ENCODE measurements at regions not wholly inside any gene's neighbourhood (a gene's known extent, or its start where the extent isn't known, plus 50 kb on each side); places are given as distances from the start of the nearest gene placed in this dataset.

GRCh38 chr3:162073422-162073975 lies 576.9 kb downstream of the OTOL1 start:
- H3K4me3 ChIP-seq (ENCODE audit: low read length in 2 of 2) = no peak overlapping the region
- no peak overlapping the region for H3K27ac ChIP-seq (ENCODE audit: low read depth in 2 of 2, low read length in 2 of 2)
- H3K4me1 ChIP-seq (ENCODE audit: control insufficient read depth in 2 of 2, insufficient read depth in 2 of 2, low read length in 2 of 2) = no peaks in the 10 kb centered on the region
- H3K36me3 ChIP-seq (ENCODE audit: control insufficient read depth in 2 of 2, insufficient read depth in 2 of 2, low read length in 2 of 2) = no peaks in the 10 kb centered on the region
- H3K9me3 ChIP-seq (ENCODE audit: control insufficient read depth in 2 of 2, low read length in 2 of 2) = no peaks in the 10 kb centered on the region
- H3K27me3 ChIP-seq (ENCODE audit: control insufficient read depth in 2 of 2, insufficient read depth in 2 of 2, low read length in 2 of 2) = no peaks in the 10 kb centered on the region
- H3K9ac ChIP-seq (ENCODE audit: low read depth in 1 of 2, low read length in 2 of 2) = no peak overlapping the region

- H3K27me3 ChIP-seq (ENCODE audit: control insufficient read depth in 2 of 2, insufficient read depth in 2 of 2, low read length in 2 of 2) = no peaks in the 10 kb centered on the region
- no peaks in the 10 kb centered on the region for H3K36me3 ChIP-seq (ENCODE audit: control insufficient read depth in 2 of 2, insufficient read depth in 2 of 2, low read length in 2 of 2)
- H3K9me3 ChIP-seq (ENCODE audit: control insufficient read depth in 2 of 2, low read length in 2 of 2) = no peaks in the 10 kb centered on the region
- H3K9ac ChIP-seq (ENCODE audit: low read depth in 1 of 2, low read length in 2 of 2) = no peak overlapping the region
- no peak overlapping the region for H3K27ac ChIP-seq (ENCODE audit: low read depth in 2 of 2, low read length in 2 of 2)
- no peak overlapping the region for H3K4me3 ChIP-seq (ENCODE audit: low read length in 2 of 2)
- H3K4me1 ChIP-seq (ENCODE audit: control insufficient read depth in 2 of 2, insufficient read depth in 2 of 2, low read length in 2 of 2) = no peaks in the 10 kb centered on the region
Observed at GRCh38 chr3:162077108-162077507, 580.5 kb downstream of the OTOL1 start.

- H3K4me3 ChIP-seq (ENCODE audit: low read length in 2 of 2) = no peak overlapping the region
- no peak overlapping the region for H3K9ac ChIP-seq (ENCODE audit: low read depth in 1 of 2, low read length in 2 of 2)
- H3K27ac ChIP-seq (ENCODE audit: low read depth in 2 of 2, low read length in 2 of 2) = no peak overlapping the region
- no peaks in the 10 kb centered on the region for H3K27me3 ChIP-seq (ENCODE audit: control insufficient read depth in 2 of 2, insufficient read depth in 2 of 2, low read length in 2 of 2)
- no peaks in the 10 kb centered on the region for H3K9me3 ChIP-seq (ENCODE audit: control insufficient read depth in 2 of 2, low read length in 2 of 2)
- H3K36me3 ChIP-seq (ENCODE audit: control insufficient read depth in 2 of 2, insufficient read depth in 2 of 2, low read length in 2 of 2) = no peaks in the 10 kb centered on the region
- no peaks in the 10 kb centered on the region for H3K4me1 ChIP-seq (ENCODE audit: control insufficient read depth in 2 of 2, insufficient read depth in 2 of 2, low read length in 2 of 2)
Observed at GRCh38 chr3:162082516-162082915, 585.9 kb downstream of the OTOL1 start.

- H3K4me1 ChIP-seq (ENCODE audit: control insufficient read depth in 2 of 2, insufficient read depth in 2 of 2, low read length in 2 of 2) = no peaks in the 10 kb centered on the region
- no peaks in the 10 kb centered on the region for H3K9me3 ChIP-seq (ENCODE audit: control insufficient read depth in 2 of 2, low read length in 2 of 2)
- no peak overlapping the region for H3K27ac ChIP-seq (ENCODE audit: low read depth in 2 of 2, low read length in 2 of 2)
- H3K9ac ChIP-seq (ENCODE audit: low read depth in 1 of 2, low read length in 2 of 2) = no peak overlapping the region
- H3K4me3 ChIP-seq (ENCODE audit: low read length in 2 of 2) = no peak overlapping the region
- H3K27me3 ChIP-seq (ENCODE audit: control insufficient read depth in 2 of 2, insufficient read depth in 2 of 2, low read length in 2 of 2) = no peaks in the 10 kb centered on the region
- no peaks in the 10 kb centered on the region for H3K36me3 ChIP-seq (ENCODE audit: control insufficient read depth in 2 of 2, insufficient read depth in 2 of 2, low read length in 2 of 2)
Observed at GRCh38 chr3:162087361-162087760, 590.8 kb downstream of the OTOL1 start.

GRCh38 chr3:162092751-162093150 lies 596.1 kb downstream of the OTOL1 start:
- Histone ChIP-seq H3K27me3 (ENCODE audit: control insufficient read depth in 2 of 2, insufficient read depth in 2 of 2, low read length in 2 of 2) (no peaks in the 10 kb centered on the region), H3K4me1 (ENCODE audit: control insufficient read depth in 2 of 2, insufficient read depth in 2 of 2, low read length in 2 of 2) (no peaks in the 10 kb centered on the region), H3K9ac (ENCODE audit: low read depth in 1 of 2, low read length in 2 of 2) (no peak overlapping the region), H3K4me3 (ENCODE audit: low read length in 2 of 2) (no peak overlapping the region), H3K9me3 (ENCODE audit: control insufficient read depth in 2 of 2, low read length in 2 of 2) (no peaks in the 10 kb centered on the region), H3K27ac (ENCODE audit: low read depth in 2 of 2, low read length in 2 of 2) (no peak overlapping the region), H3K36me3 (ENCODE audit: control insufficient read depth in 2 of 2, insufficient read depth in 2 of 2, low read length in 2 of 2) (no peaks in the 10 kb centered on the region)

- Histone ChIP-seq H3K4me1 (ENCODE audit: control insufficient read depth in 2 of 2, insufficient read depth in 2 of 2, low read length in 2 of 2) (no peaks in the 10 kb centered on the region), H3K27ac (ENCODE audit: low read depth in 2 of 2, low read length in 2 of 2) (no peak overlapping the region), H3K9me3 (ENCODE audit: control insufficient read depth in 2 of 2, low read length in 2 of 2) (no peaks in the 10 kb centered on the region), H3K9ac (ENCODE audit: low read depth in 1 of 2, low read length in 2 of 2) (no peak overlapping the region), H3K4me3 (ENCODE audit: low read length in 2 of 2) (no peak overlapping the region), H3K36me3 (ENCODE audit: control insufficient read depth in 2 of 2, insufficient read depth in 2 of 2, low read length in 2 of 2) (no peaks in the 10 kb centered on the region), H3K27me3 (ENCODE audit: control insufficient read depth in 2 of 2, insufficient read depth in 2 of 2, low read length in 2 of 2) (no peaks in the 10 kb centered on the region)
Observed at GRCh38 chr3:162094301-162094700, 597.7 kb downstream of the OTOL1 start.

- no peak overlapping the region for H3K4me3 ChIP-seq (ENCODE audit: low read length in 2 of 2)
- H3K9me3 ChIP-seq (ENCODE audit: control insufficient read depth in 2 of 2, low read length in 2 of 2) = no peaks in the 10 kb centered on the region
- no peaks in the 10 kb centered on the region for H3K4me1 ChIP-seq (ENCODE audit: control insufficient read depth in 2 of 2, insufficient read depth in 2 of 2, low read length in 2 of 2)
- no peak overlapping the region for H3K9ac ChIP-seq (ENCODE audit: low read depth in 1 of 2, low read length in 2 of 2)
- no peak overlapping the region for H3K27ac ChIP-seq (ENCODE audit: low read depth in 2 of 2, low read length in 2 of 2)
- no peaks in the 10 kb centered on the region for H3K27me3 ChIP-seq (ENCODE audit: control insufficient read depth in 2 of 2, insufficient read depth in 2 of 2, low read length in 2 of 2)
- no peaks in the 10 kb centered on the region for H3K36me3 ChIP-seq (ENCODE audit: control insufficient read depth in 2 of 2, insufficient read depth in 2 of 2, low read length in 2 of 2)
Observed at GRCh38 chr3:162096874-162097273, 600.3 kb downstream of the OTOL1 start.

GRCh38 chr3:162103808-162104207 lies 607.2 kb downstream of the OTOL1 start:
- H3K27me3 ChIP-seq (ENCODE audit: control insufficient read depth in 2 of 2, insufficient read depth in 2 of 2, low read length in 2 of 2) = no peaks in the 10 kb centered on the region
- H3K36me3 ChIP-seq (ENCODE audit: control insufficient read depth in 2 of 2, insufficient read depth in 2 of 2, low read length in 2 of 2) = no peaks in the 10 kb centered on the region
- no peaks in the 10 kb centered on the region for H3K9me3 ChIP-seq (ENCODE audit: control insufficient read depth in 2 of 2, low read length in 2 of 2)
- H3K4me1 ChIP-seq (ENCODE audit: control insufficient read depth in 2 of 2, insufficient read depth in 2 of 2, low read length in 2 of 2) = no peaks in the 10 kb centered on the region
- H3K4me3 ChIP-seq (ENCODE audit: low read length in 2 of 2) = no peak overlapping the region
- H3K9ac ChIP-seq (ENCODE audit: low read depth in 1 of 2, low read length in 2 of 2) = no peak overlapping the region
- no peak overlapping the region for H3K27ac ChIP-seq (ENCODE audit: low read depth in 2 of 2, low read length in 2 of 2)

- H3K4me1 ChIP-seq (ENCODE audit: control insufficient read depth in 2 of 2, insufficient read depth in 2 of 2, low read length in 2 of 2) = no peaks in the 10 kb centered on the region
- no peak overlapping the region for H3K9ac ChIP-seq (ENCODE audit: low read depth in 1 of 2, low read length in 2 of 2)
- no peaks in the 10 kb centered on the region for H3K36me3 ChIP-seq (ENCODE audit: control insufficient read depth in 2 of 2, insufficient read depth in 2 of 2, low read length in 2 of 2)
- no peak overlapping the region for H3K4me3 ChIP-seq (ENCODE audit: low read length in 2 of 2)
- H3K9me3 ChIP-seq (ENCODE audit: control insufficient read depth in 2 of 2, low read length in 2 of 2) = no peaks in the 10 kb centered on the region
- H3K27ac ChIP-seq (ENCODE audit: low read depth in 2 of 2, low read length in 2 of 2) = no peak overlapping the region
- H3K27me3 ChIP-seq (ENCODE audit: control insufficient read depth in 2 of 2, insufficient read depth in 2 of 2, low read length in 2 of 2) = no peaks in the 10 kb centered on the region
Observed at GRCh38 chr3:162111861-162112260, 615.3 kb downstream of the OTOL1 start.

- Histone ChIP-seq H3K4me3 (ENCODE audit: low read length in 2 of 2) (no peak overlapping the region), H3K36me3 (ENCODE audit: control insufficient read depth in 2 of 2, insufficient read depth in 2 of 2, low read length in 2 of 2) (no peaks in the 10 kb centered on the region), H3K4me1 (ENCODE audit: control insufficient read depth in 2 of 2, insufficient read depth in 2 of 2, low read length in 2 of 2) (no peaks in the 10 kb centered on the region)
Observed at GRCh38 chr3:162112719-162113118, 616.1 kb downstream of the OTOL1 start.

GRCh38 chr3:162117961-162118360 lies 621.4 kb downstream of the OTOL1 start:
- H3K4me3 ChIP-seq (ENCODE audit: low read length in 2 of 2) = no peak overlapping the region
- H3K9me3 ChIP-seq (ENCODE audit: control insufficient read depth in 2 of 2, low read length in 2 of 2) = no peaks in the 10 kb centered on the region
- H3K27me3 ChIP-seq (ENCODE audit: control insufficient read depth in 2 of 2, insufficient read depth in 2 of 2, low read length in 2 of 2) = no peaks in the 10 kb centered on the region
- no peak overlapping the region for H3K9ac ChIP-seq (ENCODE audit: low read depth in 1 of 2, low read length in 2 of 2)
- H3K4me1 ChIP-seq (ENCODE audit: control insufficient read depth in 2 of 2, insufficient read depth in 2 of 2, low read length in 2 of 2) = no peaks in the 10 kb centered on the region
- no peak overlapping the region for H3K27ac ChIP-seq (ENCODE audit: low read depth in 2 of 2, low read length in 2 of 2)
- no peaks in the 10 kb centered on the region for H3K36me3 ChIP-seq (ENCODE audit: control insufficient read depth in 2 of 2, insufficient read depth in 2 of 2, low read length in 2 of 2)

More at GRCh38 chr3:162112719-162113118, 616.1 kb downstream of the OTOL1 start:
- Histone ChIP-seq H3K9me3 (ENCODE audit: control insufficient read depth in 2 of 2, low read length in 2 of 2) (no peaks in the 10 kb centered on the region), H3K27me3 (ENCODE audit: control insufficient read depth in 2 of 2, insufficient read depth in 2 of 2, low read length in 2 of 2) (no peaks in the 10 kb centered on the region), H3K9ac (ENCODE audit: low read depth in 1 of 2, low read length in 2 of 2) (no peak overlapping the region), H3K27ac (ENCODE audit: low read depth in 2 of 2, low read length in 2 of 2) (no peak overlapping the region)
